ENCODE measurements at regions not wholly inside any gene's neighbourhood (a gene's known extent, or its start where the extent isn't known, plus 50 kb on each side); places are given as distances from the start of the nearest gene placed in this dataset.

- in situ Hi-C loops (cut with MboI) (no loop called here), intact Hi-C loops (cut with micrococcal nuclease) (no loop called here)
- Histone ChIP-seq H3K9me3 (replicated peaks; ENCODE audit: control insufficient read depth, insufficient read depth, low read depth, low read length) (no peaks in the 10 kb centered on the region), H4K20me1 (replicated peaks; ENCODE audit: control insufficient read depth, insufficient read depth, low read length) (no peaks in the 10 kb centered on the region), H3K9ac (ENCODE audit: insufficient read depth in 1 of 2, low read depth in 2 of 2, low read length in 2 of 2) (no peak overlapping the region), H2AFZ (ENCODE audit: low read depth, low read length) (no peak overlapping the region), H3K36me3 (ENCODE audit: control insufficient read depth, insufficient read depth, low read length) (no peaks in the 10 kb centered on the region), H3K27me3 (ENCODE audit: control insufficient read depth in 2 of 2, insufficient read depth in 2 of 2, low read length in 2 of 2) (no peaks in the 10 kb centered on the region), H3K79me2 (ENCODE audit: control insufficient read depth, insufficient read depth, low read length) (no peaks in the 10 kb centered on the region), H3K4me1 (replicated peaks in 1 of 2; ENCODE audit: control insufficient read depth in 2 of 2, insufficient read depth in 2 of 2, low read length in 2 of 2) (no peaks in the 10 kb centered on the region), H3K4me3 (no peak overlapping the region), H3K27ac (ENCODE audit: extremely low read depth, low read depth, low read length) (no peak overlapping the region), H3K9me1 (ENCODE audit: control insufficient read depth, insufficient read depth, low read length) (no peaks in the 10 kb centered on the region), H3K4me2 (ENCODE audit: insufficient read depth, low read length) (no peak overlapping the region)
- TF ChIP-seq ZNF124 (CRISPR knock-in tag; IDR thresholded peaks at IDR 0.05): no peak
- no peak for TF ChIP-seq ZNF583 (CRISPR knock-in tag; IDR thresholded peaks at IDR 0.05)
- TF ChIP-seq ETV5 (CRISPR knock-in tag; IDR thresholded peaks at IDR 0.05; ENCODE audit: low read depth): no peak
- no peak for TF ChIP-seq ZNF280A (IDR thresholded peaks at IDR 0.05; ENCODE audit: low read depth, partially characterized antibody)
- no peak for TF ChIP-seq MXI1 (IDR thresholded peaks at IDR 0.05; ENCODE audit: low read depth, low read length)
- DNase-seq (ENCODE audit: extremely low read depth in 1 of 4, low spot score in 3 of 4): no peak
- FAIRE-seq: no peak
- ChIA-PET POLR2A (no interaction called here), CTCF (ENCODE audit: low intra/inter-chr PET ratio) (no interaction called here)
- WGBS (ENCODE audit: insufficient coverage, low coverage, missing lambda C conversion rate): 2% methylated on average over 7 of the region's 7 CpGs
- BruUV-seq (replicated peaks): no TSS peak
- ATAC-seq: no peak
Observed at GRCh38 chr2:2456721-2457120, 125.6 kb upstream of the MYT1L start.

- ChIA-PET CTCF (ENCODE audit: low intra/inter-chr PET ratio) (no interaction called here), POLR2A (no interaction called here)
- no peaks in the 10 kb centered on the region for H3K9me3 ChIP-seq (replicated peaks; ENCODE audit: control insufficient read depth, insufficient read depth, low read depth, low read length)
- BruUV-seq (replicated peaks): no TSS peak
- no peak overlapping the region for H2AFZ ChIP-seq (ENCODE audit: low read depth, low read length)
- 0% methylated on average over 6 of the region's 6 CpGs for WGBS (ENCODE audit: insufficient coverage, low coverage, missing lambda C conversion rate)
- H3K27ac ChIP-seq (ENCODE audit: extremely low read depth, low read depth, low read length): no peak overlapping the region
- H3K9ac ChIP-seq (ENCODE audit: insufficient read depth in 1 of 2, low read depth in 2 of 2, low read length in 2 of 2): no peak overlapping the region
- H4K20me1 ChIP-seq (replicated peaks; ENCODE audit: control insufficient read depth, insufficient read depth, low read length): no peaks in the 10 kb centered on the region
- in situ Hi-C loops (cut with MboI) (no loop called here), intact Hi-C loops (cut with micrococcal nuclease) (no loop called here)
- no peaks in the 10 kb centered on the region for H3K79me2 ChIP-seq (ENCODE audit: control insufficient read depth, insufficient read depth, low read length)
- H3K4me3 ChIP-seq: no peak overlapping the region
- no peaks in the 10 kb centered on the region for H3K9me1 ChIP-seq (ENCODE audit: control insufficient read depth, insufficient read depth, low read length)
- H3K4me2 ChIP-seq (ENCODE audit: insufficient read depth, low read length): no peak overlapping the region
- ATAC-seq (no peak), DNase-seq (ENCODE audit: extremely low read depth in 1 of 4, low spot score in 3 of 4) (no peak), FAIRE-seq (no peak)
- no peaks in the 10 kb centered on the region for H3K27me3 ChIP-seq (ENCODE audit: control insufficient read depth in 2 of 2, insufficient read depth in 2 of 2, low read length in 2 of 2)
- H3K4me1 ChIP-seq (replicated peaks in 1 of 2; ENCODE audit: control insufficient read depth in 2 of 2, insufficient read depth in 2 of 2, low read length in 2 of 2): no peaks in the 10 kb centered on the region
- no peak for TF ChIP-seq ZC3H11A (IDR thresholded peaks at IDR 0.05; ENCODE audit: low read depth, low read length)
- TF ChIP-seq ZNF561 (CRISPR knock-in tag; conservative IDR thresholded peaks at IDR 0.05): no peak
- TF ChIP-seq ZNF184 (CRISPR knock-in tag; IDR thresholded peaks at IDR 0.05): no peak
- TF ChIP-seq SMC3 (conservative IDR thresholded peaks at IDR 0.05; ENCODE audit: insufficient read depth, low read depth, low read length): no peak
- no peaks in the 10 kb centered on the region for H3K36me3 ChIP-seq (ENCODE audit: control insufficient read depth, insufficient read depth, low read length)
Observed at GRCh38 chr2:2455151-2455550, 124.1 kb upstream of the MYT1L start.

All from K562 (cell line).